ENCODE measurements at regions not wholly inside any gene's neighbourhood (a gene's known extent, or its start where the extent isn't known, plus 50 kb on each side); places are given as distances from the start of the nearest gene placed in this dataset.

DNA sequence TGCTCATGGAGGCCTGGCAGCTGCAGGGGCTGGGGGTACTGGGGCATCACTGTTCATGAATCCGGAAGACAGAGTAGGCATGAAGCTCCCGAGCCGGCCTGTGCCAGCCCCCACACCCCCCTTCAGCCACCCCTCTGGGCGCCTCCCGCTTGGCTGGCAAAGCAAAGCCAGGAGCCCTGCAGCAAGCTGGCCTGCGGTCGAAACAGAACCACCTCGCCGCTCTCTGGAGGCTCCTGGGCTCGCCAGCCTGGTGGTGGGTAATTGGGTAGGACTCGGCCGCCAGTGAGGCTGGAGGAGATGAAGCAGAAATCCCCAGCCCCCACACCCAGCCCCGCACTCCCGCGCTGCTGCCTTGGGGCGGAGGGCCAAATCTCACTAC is 70.9 kb upstream of the GPC1 start:
- Histone ChIP-seq H3K27me3 (replicated peaks; ENCODE audit: insufficient read depth, low read depth, low read length, poor library complexity) (no peaks in the 10 kb centered on the region), H3K4me3 (ENCODE audit: low read depth, low read length, poor library complexity, severe bottlenecking) (no peak overlapping the region), H3K4me1 (ENCODE audit: insufficient read depth, low read length, poor library complexity, severe bottlenecking) (no peaks in the 10 kb centered on the region), H3K36me3 (ENCODE audit: insufficient read depth, low read length, poor library complexity, severe bottlenecking) (no peaks in the 10 kb centered on the region), H3K9me3 (ENCODE audit: low read depth, low read length, poor library complexity, severe bottlenecking) (peaks cover 12% of the 10 kb centered on the region), H3K27ac (ENCODE audit: low read depth, low read length, poor library complexity, severe bottlenecking) (no peak overlapping the region)
- intact Hi-C loops (cut with micrococcal nuclease; ENCODE audit: unreplicated experiment): no loop called here
- BruUV-seq (replicated peaks): no TSS peak
- POLR2A ChIA-PET (ENCODE audit: low non-redundant PET): no interaction called here
- TF ChIP-seq EZH2 (IDR thresholded peaks at IDR 0.05; ENCODE audit: borderline replicate concordance, low read depth, low read length, poor library complexity, severe bottlenecking): no peak
- TF ChIP-seq, protein P1, sequence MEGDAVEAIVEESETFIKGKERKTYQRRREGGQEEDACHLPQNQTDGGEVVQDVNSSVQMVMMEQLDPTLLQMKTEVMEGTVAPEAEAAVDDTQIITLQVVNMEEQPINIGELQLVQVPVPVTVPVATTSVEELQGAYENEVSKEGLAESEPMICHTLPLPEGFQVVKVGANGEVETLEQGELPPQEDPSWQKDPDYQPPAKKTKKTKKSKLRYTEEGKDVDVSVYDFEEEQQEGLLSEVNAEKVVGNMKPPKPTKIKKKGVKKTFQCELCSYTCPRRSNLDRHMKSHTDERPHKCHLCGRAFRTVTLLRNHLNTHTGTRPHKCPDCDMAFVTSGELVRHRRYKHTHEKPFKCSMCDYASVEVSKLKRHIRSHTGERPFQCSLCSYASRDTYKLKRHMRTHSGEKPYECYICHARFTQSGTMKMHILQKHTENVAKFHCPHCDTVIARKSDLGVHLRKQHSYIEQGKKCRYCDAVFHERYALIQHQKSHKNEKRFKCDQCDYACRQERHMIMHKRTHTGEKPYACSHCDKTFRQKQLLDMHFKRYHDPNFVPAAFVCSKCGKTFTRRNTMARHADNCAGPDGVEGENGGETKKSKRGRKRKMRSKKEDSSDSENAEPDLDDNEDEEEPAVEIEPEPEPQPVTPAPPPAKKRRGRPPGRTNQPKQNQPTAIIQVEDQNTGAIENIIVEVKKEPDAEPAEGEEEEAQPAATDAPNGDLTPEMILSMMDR (conservative IDR thresholded peaks at IDR 0.05; ENCODE audit: low read depth, low read length): no peak
- DNase-seq (ENCODE audit: low spot score): no peak
- CTCF ChIA-PET: no interaction called here

- Histone ChIP-seq H3K27me3 (replicated peaks; ENCODE audit: insufficient read depth, low read depth, low read length, poor library complexity) (no peaks in the 10 kb centered on the region), H3K4me3 (ENCODE audit: low read depth, low read length, poor library complexity, severe bottlenecking) (no peak overlapping the region), H3K4me1 (ENCODE audit: insufficient read depth, low read length, poor library complexity, severe bottlenecking) (no peaks in the 10 kb centered on the region), H3K9me3 (ENCODE audit: low read depth, low read length, poor library complexity, severe bottlenecking) (peaks cover 8% of the 10 kb centered on the region), H3K27ac (ENCODE audit: low read depth, low read length, poor library complexity, severe bottlenecking) (no peak overlapping the region), H3K36me3 (ENCODE audit: insufficient read depth, low read length, poor library complexity, severe bottlenecking) (no peaks in the 10 kb centered on the region)
- ChIA-PET CTCF (no interaction called here), POLR2A (ENCODE audit: low non-redundant PET) (no interaction called here)
- intact Hi-C loops (cut with micrococcal nuclease; ENCODE audit: unreplicated experiment): no loop called here
- no peak for TF ChIP-seq EZH2 (IDR thresholded peaks at IDR 0.05; ENCODE audit: borderline replicate concordance, low read depth, low read length, poor library complexity, severe bottlenecking)
- TF ChIP-seq, protein P1 (conservative IDR thresholded peaks at IDR 0.05; ENCODE audit: low read depth, low read length): no peak
- BruUV-seq (replicated peaks): no TSS peak
- no peak for DNase-seq (ENCODE audit: low spot score)
These were observed 70.3 kb upstream of the GPC1 start for GRCh38 chr2:240364961-240365775.

DNA sequence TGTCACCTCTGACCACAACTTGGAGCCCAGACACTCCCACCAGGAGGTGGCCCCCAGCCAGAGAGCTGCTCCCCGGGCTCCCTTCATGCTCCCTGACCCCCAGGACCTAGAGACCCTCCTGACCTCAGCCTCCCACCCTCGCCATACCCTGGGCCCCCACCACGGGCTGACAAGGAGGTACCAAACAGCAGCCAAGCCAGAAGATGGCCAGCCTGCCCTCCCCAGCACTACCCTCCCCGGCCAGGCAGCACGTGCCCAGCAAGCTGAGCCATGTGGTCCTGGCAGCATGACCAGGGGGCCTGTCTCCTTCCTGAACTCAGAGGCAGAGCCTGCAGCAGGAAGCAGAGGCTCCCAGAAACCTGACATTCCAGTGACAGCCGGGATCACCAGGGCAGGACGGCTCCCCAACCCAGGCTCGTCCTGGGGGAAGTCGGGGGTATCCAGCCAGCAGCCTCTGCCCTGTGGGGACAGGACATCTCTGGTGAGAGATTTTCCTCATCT is 69.4 kb upstream of the GPC1 start:
- no TSS peak for BruUV-seq (replicated peaks)
- Histone ChIP-seq H3K9me3 (ENCODE audit: low read depth, low read length, poor library complexity, severe bottlenecking) (no peaks in the 10 kb centered on the region), H3K27me3 (replicated peaks; ENCODE audit: insufficient read depth, low read depth, low read length, poor library complexity) (no peaks in the 10 kb centered on the region), H3K36me3 (ENCODE audit: insufficient read depth, low read length, poor library complexity, severe bottlenecking) (no peaks in the 10 kb centered on the region), H3K27ac (ENCODE audit: low read depth, low read length, poor library complexity, severe bottlenecking) (no peak overlapping the region), H3K4me1 (ENCODE audit: insufficient read depth, low read length, poor library complexity, severe bottlenecking) (no peaks in the 10 kb centered on the region), H3K4me3 (ENCODE audit: low read depth, low read length, poor library complexity, severe bottlenecking) (no peak overlapping the region)
- intact Hi-C loops (cut with micrococcal nuclease; ENCODE audit: unreplicated experiment): no loop called here
- TF ChIP-seq EZH2 (IDR thresholded peaks at IDR 0.05; ENCODE audit: borderline replicate concordance, low read depth, low read length, poor library complexity, severe bottlenecking): no peak
- CTCF ChIA-PET: no interaction called here
- no peak for DNase-seq (ENCODE audit: low spot score)
- POLR2A ChIA-PET (ENCODE audit: low non-redundant PET): no interaction called here

- no peak overlapping the region for H3K4me3 ChIP-seq (ENCODE audit: low read depth, low read length, poor library complexity, severe bottlenecking)
- H3K4me1 ChIP-seq (ENCODE audit: insufficient read depth, low read length, poor library complexity, severe bottlenecking): no peaks in the 10 kb centered on the region
- CTCF ChIA-PET: no interaction called here
- BruUV-seq (replicated peaks): no TSS peak
- no peaks in the 10 kb centered on the region for H3K9me3 ChIP-seq (ENCODE audit: low read depth, low read length, poor library complexity, severe bottlenecking)
- H3K27ac ChIP-seq (ENCODE audit: low read depth, low read length, poor library complexity, severe bottlenecking): no peak overlapping the region
- intact Hi-C loops (cut with micrococcal nuclease; ENCODE audit: unreplicated experiment): no loop called here
- H3K27me3 ChIP-seq (replicated peaks; ENCODE audit: insufficient read depth, low read depth, low read length, poor library complexity): no peaks in the 10 kb centered on the region
- DNase-seq (ENCODE audit: low spot score): no peak
- TF ChIP-seq, protein P1 (conservative IDR thresholded peaks at IDR 0.05; ENCODE audit: low read depth, low read length): no peak
- no peak for TF ChIP-seq EZH2 (IDR thresholded peaks at IDR 0.05; ENCODE audit: borderline replicate concordance, low read depth, low read length, poor library complexity, severe bottlenecking)
- POLR2A ChIA-PET (ENCODE audit: low non-redundant PET): interaction anchor here (0.7 kb wide), 1 partner anchor 23 kb away, joined by 3 read pairs; no protein-coding TSS in a partner anchor
- H3K36me3 ChIP-seq (ENCODE audit: insufficient read depth, low read length, poor library complexity, severe bottlenecking): no peaks in the 10 kb centered on the region
These were observed 68.6 kb upstream of the GPC1 start for GRCh38 chr2:240366901-240367300.

Measured in A673 (cell line).